Endothelial cell of umbilical vein (primary cell): ENCODE measurements at regions not wholly inside any gene's neighbourhood (a gene's known extent, or its start where the extent isn't known, plus 50 kb on each side); places are given as distances from the start of the nearest gene placed in this dataset.

ENCODE experiments used
- BruUV-seq: library from RNA; stranded (reverse); fragments of 400-500 nt; replicated peaks from 2 replicates; lab custom pipeline; 2021; lab: Mats Ljungman, UMichigan
- CTCF ChIA-PET: fragments of 300-600, 350-600 bp; sonication (Branson Sonifier 250); formaldehyde crosslinking; loops from one replicate; lab custom pipeline; 2021; ENCODE audit warnings: antibody characterized with exemption, inconsistent platforms; lab: Charles Lee
- POLR2A ChIA-PET: fragments of 300-600, 350-600 bp; sonication (Branson Sonifier 250); formaldehyde crosslinking; loops from one replicate; lab custom pipeline; 2021; ENCODE audit warnings: antibody characterized with exemption, inconsistent platforms; lab: Charles Lee
- DNase-seq: peaks from one replicate; pipeline ENCODE4 v3.0.0-alpha.2; 2011; ENCODE audit warnings: low read depth, low spot score
- FAIRE-seq: peaks from 2 replicates; lab custom pipeline; 2011; peaks lifted over from hg19 to GRCh38; lab: Jason Lieb, UNC
- H2AFZ ChIP-seq: 2 replicates; pipeline ENCODE4 v1.6.0; 2012; ENCODE audit warnings: low read depth, low read length, control low read depth, inconsistent platforms
- H3K27ac ChIP-seq: 2 replicates; pipeline ENCODE4 v1.5.1; 2011; ENCODE audit warnings: low read depth, mild to moderate bottlenecking, control low read depth, low read length, moderate library complexity; ENCODE audit not compliant: insufficient read depth
- H3K27me3 ChIP-seq, 2 experiments: 2 replicates each; pipeline versions ENCODE4 v1.6.0 to v1.6.1; 2011; ENCODE audit warnings: low read length in 2 of 2, mixed read lengths in 1 of 2; ENCODE audit not compliant: control insufficient read depth in 2 of 2, insufficient read depth in 2 of 2
- H3K36me3 ChIP-seq, 2 experiments: 2 replicates in 1 of 2; 3 replicates in 1 of 2; pipeline ENCODE4 v1.5.1; 2011; ENCODE audit warnings: low read length in 2 of 2, mild to moderate bottlenecking in 1 of 2, moderate library complexity in 1 of 2; ENCODE audit not compliant: control insufficient read depth in 2 of 2, insufficient read depth in 2 of 2; ENCODE audit errors: extremely low read depth in 1 of 2
- H3K4me1 ChIP-seq: 3 replicates; pipeline ENCODE4 v1.5.1; 2011; ENCODE audit warnings: mild to moderate bottlenecking, low read length; ENCODE audit not compliant: control insufficient read depth, insufficient read depth; ENCODE audit errors: extremely low read depth
- H3K4me2 ChIP-seq: 2 replicates; pipeline ENCODE4 v1.6.1; 2011; ENCODE audit warnings: low read length, control low read depth, mixed read lengths; ENCODE audit not compliant: insufficient read depth
- H3K4me3 ChIP-seq, 3 experiments: fragments of 200-600 bp in 1 of 3; sonication (generic), shearing (Covaris generic) in 1 of 3; replicated peaks in 1 of 3; 2 replicates each; pipeline ENCODE4 v1.5.1; 2011 to 2016; ENCODE audit warnings: control low read depth in 3 of 3, low read length in 3 of 3, mild to moderate bottlenecking in 2 of 3, inconsistent platforms in 1 of 3, low read depth in 1 of 3, moderate library complexity in 1 of 3; ENCODE audit not compliant: insufficient read depth in 1 of 3
- H3K79me2 ChIP-seq: 2 replicates; pipeline ENCODE4 v1.6.0; 2012; ENCODE audit warnings: low read length, inconsistent platforms; ENCODE audit not compliant: control insufficient read depth, insufficient read depth
- H3K9ac ChIP-seq: replicated peaks from 2 replicates; pipeline ENCODE3; 2011; ENCODE audit warnings: low read length, control low read depth; ENCODE audit not compliant: insufficient read depth; ENCODE audit errors: extremely low read depth
- H3K9me1 ChIP-seq: replicated peaks from 3 replicates; pipeline ENCODE4 v1.6.0; 2011; ENCODE audit warnings: mild to moderate bottlenecking, low read length; ENCODE audit not compliant: control insufficient read depth, insufficient read depth; ENCODE audit errors: extremely low read depth
- H3K9me3 ChIP-seq: replicated peaks from 2 replicates; pipeline ENCODE4 v1.5.1; 2012; ENCODE audit warnings: low read length, inconsistent platforms; ENCODE audit not compliant: control insufficient read depth, insufficient read depth
- H4K20me1 ChIP-seq: replicated peaks from 2 replicates; pipeline ENCODE3; 2011; ENCODE audit warnings: mild to moderate bottlenecking, low read length; ENCODE audit not compliant: control insufficient read depth, insufficient read depth; ENCODE audit errors: extremely low read depth
- EZH2 ChIP-seq: IDR thresholded peaks from 2 replicates; pipeline ENCODE4 v1.6.1; 2012; ENCODE audit warnings: borderline replicate concordance, low read depth, mild to moderate bottlenecking, moderate library complexity, low read length, inconsistent platforms; ENCODE audit not compliant: severe bottlenecking
- FOS ChIP-seq: IDR thresholded peaks from 2 replicates; pipeline ENCODE4 v1.6.1; 2011; ENCODE audit warnings: mild to moderate bottlenecking, low read length, moderate library complexity, borderline replicate concordance; ENCODE audit not compliant: insufficient read depth
- GATA2 ChIP-seq: IDR thresholded peaks from 2 replicates; pipeline ENCODE4 v1.7.0; 2011; ENCODE audit warnings: low read depth, mild to moderate bottlenecking, moderate library complexity, mixed read lengths, low read length; ENCODE audit not compliant: insufficient read length, insufficient read depth
- JUN ChIP-seq: IDR thresholded peaks from 2 replicates; pipeline ENCODE4 v1.6.1; 2011; ENCODE audit warnings: borderline replicate concordance, low read depth; ENCODE audit not compliant: insufficient read length, insufficient read depth
- MYC ChIP-seq: IDR thresholded peaks from one replicate; pipeline ENCODE4 v1.6.1; 2011; ENCODE audit warnings: mild to moderate bottlenecking, low read depth, low read length
- POLR2A ChIP-seq: IDR thresholded peaks from 2 replicates; pipeline ENCODE4 v1.6.1; 2012; ENCODE audit warnings: low read depth, mild to moderate bottlenecking, control low read depth, low read length
- POLR2AphosphoS5 ChIP-seq: IDR thresholded peaks from 2 replicates; pipeline ENCODE4 v1.6.1; 2012; ENCODE audit warnings: low read depth, mild to moderate bottlenecking, control low read depth, low read length, moderate library complexity; ENCODE audit not compliant: insufficient read depth
- dilution Hi-C: fragments of 300-500 bp; cut with MboI; formaldehyde crosslinking; loops from one replicate; pipeline ENCODE4 v1.15.0; 2019; ENCODE audit warnings: low sequenced_read_pairs; ENCODE audit not compliant: extremely low pct_ligation_motif_present
- intact Hi-C: fragments of 100-400 bp; cut with micrococcal nuclease; formaldehyde crosslinking; loops from one replicate; pipeline ENCODE4 v1.10.0; 2022
- TF ChIP-seq, protein P1 (sequence below), 2 donors: IDR thresholded peaks; 1 replicate in 1 of 2; 2 replicates in 1 of 2; pipeline ENCODE4 v1.5.1; 2011; ENCODE audit warnings: low read length in 2 of 2, mild to moderate bottlenecking in 2 of 2, moderate library complexity in 2 of 2, control low read depth in 1 of 2, inconsistent platforms in 1 of 2, low read depth in 1 of 2; ENCODE audit not compliant: insufficient read depth in 1 of 2; ENCODE audit errors: extremely low read depth in 1 of 2
- TF ChIP-seq, protein P2 (sequence below): IDR thresholded peaks from 2 replicates; pipeline ENCODE4 v1.6.1; 2011; ENCODE audit not compliant: insufficient read depth, insufficient read length

DNA sequence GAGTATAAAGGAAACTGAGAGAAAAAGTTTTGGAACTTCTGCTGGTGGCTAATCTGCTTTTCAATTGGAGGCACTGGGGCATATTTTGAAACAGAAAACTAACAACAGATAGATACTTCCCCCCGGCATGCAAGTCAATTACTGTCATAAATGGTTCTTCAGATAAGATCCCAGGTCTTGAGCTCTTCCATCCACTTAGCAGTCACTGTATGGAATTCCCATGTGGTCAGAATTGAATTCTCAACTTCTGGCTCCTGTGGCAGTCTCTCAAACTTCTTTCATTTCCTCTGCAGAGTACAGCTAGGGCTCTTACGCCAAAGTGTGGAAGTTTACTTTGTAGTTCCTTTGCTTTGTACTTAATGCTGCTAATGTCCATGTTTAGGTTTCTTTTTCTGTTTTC, 452.2 kb downstream of the IPO8 start:
- ChIA-PET POLR2A (no interaction called here), CTCF (no interaction called here)
- Histone ChIP-seq H3K9me3 (no peaks in the 10 kb centered on the region), H4K20me1 (no peaks in the 10 kb centered on the region), H3K9ac (no peak overlapping the region), H3K79me2 (no peaks in the 10 kb centered on the region), H3K36me3 (no peaks in the 10 kb centered on the region), H2AFZ (no peak overlapping the region), H3K4me2 (no peak overlapping the region), H3K27me3 (peaks cover 0 to 3% of the 10 kb centered on the region in 2 experiments), H3K4me3 (no peak overlapping the region), H3K9me1 (no peaks in the 10 kb centered on the region), H3K27ac (no peak overlapping the region), H3K4me1 (no peaks in the 10 kb centered on the region)
- intact Hi-C loops (no loop called here), dilution Hi-C loops (no loop called here)
- TF ChIP-seq, protein P1, sequence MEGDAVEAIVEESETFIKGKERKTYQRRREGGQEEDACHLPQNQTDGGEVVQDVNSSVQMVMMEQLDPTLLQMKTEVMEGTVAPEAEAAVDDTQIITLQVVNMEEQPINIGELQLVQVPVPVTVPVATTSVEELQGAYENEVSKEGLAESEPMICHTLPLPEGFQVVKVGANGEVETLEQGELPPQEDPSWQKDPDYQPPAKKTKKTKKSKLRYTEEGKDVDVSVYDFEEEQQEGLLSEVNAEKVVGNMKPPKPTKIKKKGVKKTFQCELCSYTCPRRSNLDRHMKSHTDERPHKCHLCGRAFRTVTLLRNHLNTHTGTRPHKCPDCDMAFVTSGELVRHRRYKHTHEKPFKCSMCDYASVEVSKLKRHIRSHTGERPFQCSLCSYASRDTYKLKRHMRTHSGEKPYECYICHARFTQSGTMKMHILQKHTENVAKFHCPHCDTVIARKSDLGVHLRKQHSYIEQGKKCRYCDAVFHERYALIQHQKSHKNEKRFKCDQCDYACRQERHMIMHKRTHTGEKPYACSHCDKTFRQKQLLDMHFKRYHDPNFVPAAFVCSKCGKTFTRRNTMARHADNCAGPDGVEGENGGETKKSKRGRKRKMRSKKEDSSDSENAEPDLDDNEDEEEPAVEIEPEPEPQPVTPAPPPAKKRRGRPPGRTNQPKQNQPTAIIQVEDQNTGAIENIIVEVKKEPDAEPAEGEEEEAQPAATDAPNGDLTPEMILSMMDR (IDR thresholded peaks at IDR 0.05; ENCODE audit: extremely low read depth in 1 of 2, insufficient read depth in 1 of 2, low read depth in 1 of 2, low read length in 2 of 2), result no peak
- no peak for TF ChIP-seq POLR2A
- no peak for TF ChIP-seq FOS
- TF ChIP-seq EZH2, result no peak
- TF ChIP-seq MYC, result no peak
- no peak for TF ChIP-seq JUN
- TF ChIP-seq, protein P2, sequence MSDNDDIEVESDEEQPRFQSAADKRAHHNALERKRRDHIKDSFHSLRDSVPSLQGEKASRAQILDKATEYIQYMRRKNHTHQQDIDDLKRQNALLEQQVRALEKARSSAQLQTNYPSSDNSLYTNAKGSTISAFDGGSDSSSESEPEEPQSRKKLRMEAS, result no peak
- TF ChIP-seq GATA2, result no peak
- TF ChIP-seq POLR2AphosphoS5, result no peak
- DNase-seq, result no peak
- FAIRE-seq, result no peak
- no TSS peak for BruUV-seq
